ENCODE measurements at regions not wholly inside any gene's neighbourhood (a gene's known extent, or its start where the extent isn't known, plus 50 kb on each side); places are given as distances from the start of the nearest gene placed in this dataset.

- TF ChIP-seq CTCF (IDR thresholded peaks at IDR 0.05) = no peak
- TF ChIP-seq EP300 (IDR thresholded peaks at IDR 0.05; ENCODE audit: borderline replicate concordance in 1 of 2, low read depth in 1 of 2, low read length in 1 of 2) = no peak
- TF ChIP-seq, protein P1, sequence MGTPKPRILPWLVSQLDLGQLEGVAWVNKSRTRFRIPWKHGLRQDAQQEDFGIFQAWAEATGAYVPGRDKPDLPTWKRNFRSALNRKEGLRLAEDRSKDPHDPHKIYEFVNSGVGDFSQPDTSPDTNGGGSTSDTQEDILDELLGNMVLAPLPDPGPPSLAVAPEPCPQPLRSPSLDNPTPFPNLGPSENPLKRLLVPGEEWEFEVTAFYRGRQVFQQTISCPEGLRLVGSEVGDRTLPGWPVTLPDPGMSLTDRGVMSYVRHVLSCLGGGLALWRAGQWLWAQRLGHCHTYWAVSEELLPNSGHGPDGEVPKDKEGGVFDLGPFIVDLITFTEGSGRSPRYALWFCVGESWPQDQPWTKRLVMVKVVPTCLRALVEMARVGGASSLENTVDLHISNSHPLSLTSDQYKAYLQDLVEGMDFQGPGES (IDR thresholded peaks at IDR 0.05; ENCODE audit: low read depth, low read length) = no peak
- TF ChIP-seq RCOR1 (IDR thresholded peaks at IDR 0.05; ENCODE audit: low read length) = no peak
- no peak for TF ChIP-seq SMC3 (IDR thresholded peaks at IDR 0.05; ENCODE audit: low read depth, low read length)
- no peak for TF ChIP-seq RFX5 (IDR thresholded peaks at IDR 0.05; ENCODE audit: low read length)
- no peak for TF ChIP-seq ZBTB33 (IDR thresholded peaks at IDR 0.05; ENCODE audit: borderline replicate concordance, low read depth)
- TF ChIP-seq, protein P2, sequence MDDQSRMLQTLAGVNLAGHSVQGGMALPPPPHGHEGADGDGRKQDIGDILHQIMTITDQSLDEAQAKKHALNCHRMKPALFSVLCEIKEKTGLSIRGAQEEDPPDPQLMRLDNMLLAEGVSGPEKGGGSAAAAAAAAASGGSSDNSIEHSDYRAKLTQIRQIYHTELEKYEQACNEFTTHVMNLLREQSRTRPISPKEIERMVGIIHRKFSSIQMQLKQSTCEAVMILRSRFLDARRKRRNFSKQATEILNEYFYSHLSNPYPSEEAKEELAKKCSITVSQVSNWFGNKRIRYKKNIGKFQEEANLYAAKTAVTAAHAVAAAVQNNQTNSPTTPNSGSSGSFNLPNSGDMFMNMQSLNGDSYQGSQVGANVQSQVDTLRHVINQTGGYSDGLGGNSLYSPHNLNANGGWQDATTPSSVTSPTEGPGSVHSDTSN (IDR thresholded peaks at IDR 0.05) = no peak
- TF ChIP-seq MEF2A (IDR thresholded peaks at IDR 0.05; ENCODE audit: borderline replicate concordance, low read depth) = no peak
- TF ChIP-seq RAD21 (IDR thresholded peaks at IDR 0.05; ENCODE audit: low read length) = no peak
Observed at GRCh38 chr3:162094301-162094700, 597.7 kb downstream of the OTOL1 start (continued).

DNA sequence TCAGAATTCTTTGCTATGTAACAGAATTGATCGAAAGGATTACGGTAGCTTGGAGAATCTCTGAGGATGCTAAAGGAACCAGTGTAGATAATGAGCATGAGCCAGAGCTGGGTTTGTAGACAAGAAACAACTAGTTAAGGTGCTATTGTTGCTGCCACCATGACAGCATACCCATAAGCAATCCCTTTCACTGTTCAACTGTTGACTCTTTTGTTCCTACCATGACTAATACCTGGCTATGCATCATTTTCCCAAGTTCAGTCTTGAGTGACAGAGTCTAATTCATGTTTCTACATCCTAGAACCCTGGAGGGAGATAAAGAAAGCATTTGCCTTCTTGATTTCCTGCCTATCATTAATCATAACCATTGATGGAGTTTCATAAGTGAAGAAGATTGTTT lies 600.3 kb downstream of the OTOL1 start:
- H3K4me3 ChIP-seq (ENCODE audit: low read depth in 2 of 2, low read length in 1 of 2) = no peak overlapping the region
- TF ChIP-seq MXI1 (IDR thresholded peaks at IDR 0.05; ENCODE audit: low read depth, low read length) (no peak), SMC3 (IDR thresholded peaks at IDR 0.05; ENCODE audit: low read depth, low read length) (no peak), ELF1 (IDR thresholded peaks at IDR 0.05) (no peak), YY1 (IDR thresholded peaks at IDR 0.05; ENCODE audit: low read depth) (no peak), POLR2AphosphoS5 (IDR thresholded peaks at IDR 0.05; ENCODE audit: low read depth, low read length) (no peak), RCOR1 (IDR thresholded peaks at IDR 0.05; ENCODE audit: low read length) (no peak), GABPA (IDR thresholded peaks at IDR 0.05; ENCODE audit: low read depth) (no peak), EZH2phosphoT487 (IDR thresholded peaks at IDR 0.05; ENCODE audit: borderline replicate concordance, low read depth) (no peak), NRF1 (IDR thresholded peaks at IDR 0.05; ENCODE audit: low read depth, low read length) (no peak), CHD2 (IDR thresholded peaks at IDR 0.05; ENCODE audit: low read length, partially characterized antibody) (no peak), USF1 (IDR thresholded peaks at IDR 0.05; ENCODE audit: borderline replicate concordance, low read depth) (no peak)
- TF ChIP-seq, protein P3, sequence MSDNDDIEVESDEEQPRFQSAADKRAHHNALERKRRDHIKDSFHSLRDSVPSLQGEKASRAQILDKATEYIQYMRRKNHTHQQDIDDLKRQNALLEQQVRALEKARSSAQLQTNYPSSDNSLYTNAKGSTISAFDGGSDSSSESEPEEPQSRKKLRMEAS (IDR thresholded peaks at IDR 0.05; ENCODE audit: low read depth) = no peak
- TF ChIP-seq, protein P2 (IDR thresholded peaks at IDR 0.05) = no peak
- DNase-seq = no peak
- H3F3A ChIP-seq (replicated peaks; ENCODE audit: insufficient read depth) = no peaks in the 10 kb centered on the region
- H3K36me3 ChIP-seq (replicated peaks in 1 of 2; ENCODE audit: control insufficient read depth in 1 of 2, insufficient read depth in 2 of 2, low read length in 1 of 2) = no peaks in the 10 kb centered on the region
- H3K27ac ChIP-seq (ENCODE audit: low read depth in 2 of 2, low read length in 1 of 2) = no peak overlapping the region
- no peaks in the 10 kb centered on the region for H3K27me3 ChIP-seq (ENCODE audit: insufficient read depth)
- H3K4me2 ChIP-seq = no peak overlapping the region
- H3K9ac ChIP-seq = no peak overlapping the region
- POLR2A ChIA-PET = no interaction called here
- H3K9me2 ChIP-seq = no peaks in the 10 kb centered on the region
- no peaks in the 10 kb centered on the region for H4K20me1 ChIP-seq (ENCODE audit: insufficient read depth)
- H2AFZ ChIP-seq (ENCODE audit: low read depth) = no peak overlapping the region
- H3K9me3 ChIP-seq = no peaks in the 10 kb centered on the region
- H3K79me2 ChIP-seq (ENCODE audit: insufficient read depth) = no peaks in the 10 kb centered on the region
- WGBS (ENCODE audit: low lambda C conversion rate) = 69% methylated on average over 2 of the region's 2 CpGs
- no peaks in the 10 kb centered on the region for H3K4me1 ChIP-seq (ENCODE audit: control insufficient read depth in 1 of 2, insufficient read depth in 2 of 2, low read depth in 1 of 2, low read length in 1 of 2)
- CTCF ChIA-PET = interaction anchor here (0.6 kb wide), 1 partner anchor 950 kb away, joined by 3 read pairs; no protein-coding TSS in a partner anchor
